GM23338 (cell line): ENCODE measurements at regions not wholly inside any gene's neighbourhood (a gene's known extent, or its start where the extent isn't known, plus 50 kb on each side); places are given as distances from the start of the nearest gene placed in this dataset.

Experiments
- ATAC-seq: fragments of 200-7000 bp; cut with Tn5 transposase; 3 replicates; pipeline ENCODE4 v1.9.1; 2020
- DNase-seq: peaks from one replicate; pipeline ENCODE4 v3.0.0-alpha.2; 2015; ENCODE audit warnings: low spot score
- H2AFZ ChIP-seq: fragments of 200-600 bp; sonication (generic); 2 replicates; pipeline ENCODE4 v1.8.0; 2016; ENCODE audit warnings: antibody characterized with exemption, mild to moderate bottlenecking, moderate library complexity
- H3F3A ChIP-seq: fragments of 200-600 bp; sonication (generic); replicated peaks from 2 replicates; pipeline ENCODE4 v1.8.0; 2017; ENCODE audit warnings: antibody characterized with exemption, mixed run types, low read depth
- H3K27ac ChIP-seq: fragments of 200-600 bp; sonication (generic); 2 replicates; pipeline ENCODE4 v1.6.1; 2016; ENCODE audit warnings: low read depth
- H3K27me3 ChIP-seq: fragments of 200-600 bp; sonication (generic); 2 replicates; pipeline ENCODE4 v1.8.0; 2016; ENCODE audit warnings: mild to moderate bottlenecking, mixed run types, moderate library complexity; ENCODE audit not compliant: insufficient read depth
- H3K36me3 ChIP-seq: fragments of 200-600 bp; sonication (generic); 2 replicates; pipeline ENCODE4 v1.8.0; 2016; ENCODE audit warnings: mild to moderate bottlenecking; ENCODE audit not compliant: insufficient read depth
- H3K4me1 ChIP-seq: fragments of 200-600 bp; sonication (generic); 2 replicates; pipeline ENCODE4 v1.8.0; 2016; ENCODE audit warnings: mild to moderate bottlenecking, moderate library complexity; ENCODE audit not compliant: insufficient read depth
- H3K4me2 ChIP-seq: fragments of 200-600 bp; sonication (generic); 2 replicates; pipeline ENCODE4 v1.7.1; 2017; ENCODE audit warnings: mixed run types
- H3K4me3 ChIP-seq: fragments of 200-600 bp; sonication (generic); 2 replicates; pipeline ENCODE4 v1.6.1; 2016; ENCODE audit warnings: mixed run types
- H3K79me2 ChIP-seq: fragments of 200-600 bp; sonication (generic); replicated peaks from 2 replicates; pipeline ENCODE4 v1.8.0; 2017; ENCODE audit warnings: mild to moderate bottlenecking; ENCODE audit not compliant: insufficient read depth
- H3K9me2 ChIP-seq: fragments of 200-600 bp; sonication (generic); 2 replicates; pipeline ENCODE4 v1.8.0; 2017; ENCODE audit not compliant: insufficient read depth
- H4K20me1 ChIP-seq: fragments of 200-600 bp; sonication (generic); replicated peaks from 2 replicates; pipeline ENCODE4 v1.8.0; 2017; ENCODE audit warnings: mild to moderate bottlenecking; ENCODE audit not compliant: insufficient read depth
- H3K27ac Mint-ChIP-seq: 2 replicates; pipeline ENCODE4 v1.8.0; 2020; ENCODE audit warnings: inconsistent platforms, mild to moderate bottlenecking, moderate library complexity, mixed read lengths
- H3K27me3 Mint-ChIP-seq: 3 replicates; pipeline ENCODE4 v1.8.0; 2022; ENCODE audit warnings: low read depth, mild to moderate bottlenecking, moderate library complexity, mixed read lengths, inconsistent platforms; ENCODE audit not compliant: insufficient read depth, poor library complexity
- H3K36me3 Mint-ChIP-seq: 3 replicates; pipeline ENCODE4 v1.8.0; 2021; ENCODE audit warnings: low read depth, mild to moderate bottlenecking, inconsistent platforms, moderate library complexity, mixed read lengths
- H3K4me1 Mint-ChIP-seq: 3 replicates; pipeline ENCODE4 v1.8.0; 2020; ENCODE audit warnings: mild to moderate bottlenecking, inconsistent platforms, mixed read lengths
- H3K4me3 Mint-ChIP-seq: 3 replicates; pipeline ENCODE4 v1.8.0; 2021; ENCODE audit warnings: moderate library complexity, mild to moderate bottlenecking, inconsistent platforms, mixed read lengths
- H3K9me3 Mint-ChIP-seq: 3 replicates; pipeline ENCODE4 v1.8.0; 2020; ENCODE audit warnings: moderate library complexity, mild to moderate bottlenecking, inconsistent platforms, mixed read lengths
- CREB1 ChIP-seq: fragments of 250-450 bp; sonication (Bioruptor Pico); IDR thresholded peaks from 2 replicates; pipeline ENCODE4 v1.5.0; 2020; ENCODE audit warnings: low read depth, mild to moderate bottlenecking, moderate library complexity
- CTCF ChIP-seq, 2 experiments: fragments of 200-600 bp in 1 of 2; sonication (generic) in 1 of 2; conservative IDR thresholded peaks; 2 replicates each; pipeline versions ENCODE4 v1.5.1 to v1.6.1; 2016 to 2017; ENCODE audit warnings: antibody characterized with exemption in 2 of 2, low read depth in 2 of 2, mild to moderate bottlenecking in 2 of 2, moderate library complexity in 1 of 2
- EZH2 ChIP-seq: fragments of 200-600 bp; sonication (generic); IDR thresholded peaks from one replicate; pipeline ENCODE4 v1.8.0; 2017; ENCODE audit warnings: antibody characterized with exemption, mild to moderate bottlenecking, low read depth; ENCODE audit not compliant: unreplicated experiment
- EZH2phosphoT487 ChIP-seq: fragments of 200-600 bp; sonication (generic); IDR thresholded peaks from one replicate; pipeline ENCODE4 v1.8.1; 2018; ENCODE audit warnings: antibody characterized with exemption; ENCODE audit not compliant: unreplicated experiment
- NANOG ChIP-seq: IDR thresholded peaks from 2 replicates; pipeline ENCODE4 v1.6.1; 2016; ENCODE audit warnings: antibody characterized with exemption, borderline replicate concordance
- POLR2AphosphoS5 ChIP-seq: IDR thresholded peaks from 2 replicates; pipeline ENCODE4 v1.6.1; 2016; ENCODE audit warnings: antibody characterized with exemption, low read depth
- REST ChIP-seq: IDR thresholded peaks from one replicate; pipeline ENCODE4 v1.6.1; 2018; ENCODE audit warnings: antibody characterized with exemption; ENCODE audit not compliant: unreplicated experiment
- ZNF114 ChIP-seq: fragments of 250-450 bp; sonication (Bioruptor Pico); IDR thresholded peaks from 2 replicates; pipeline ENCODE4 v1.5.0; 2020; ENCODE audit warnings: mild to moderate bottlenecking, moderate library complexity
- ZNF331 ChIP-seq: fragments of 250-450 bp; sonication (Bioruptor Pico); IDR thresholded peaks from 2 replicates; pipeline ENCODE4 v1.5.0; 2020; ENCODE audit warnings: low read depth, mild to moderate bottlenecking, moderate library complexity
- ZNF462 ChIP-seq: fragments of 250-450 bp; sonication (Bioruptor Pico); IDR thresholded peaks from 2 replicates; pipeline ENCODE4 v1.5.0; 2020; ENCODE audit warnings: mild to moderate bottlenecking, moderate library complexity

- TF ChIP-seq ZNF462 (CRISPR knock-in tag) (no peak), CREB1 (CRISPR knock-in tag) (no peak), EZH2 (no peak), EZH2phosphoT487 (no peak)
Measured at GRCh38 chr1:215375381-215375780, 191.7 kb upstream of the KCTD3 start (continued).

GRCh38 chr1:215376544-215377264 lies 190.4 kb upstream of the KCTD3 start:
- H3K27ac Mint-ChIP-seq, result no peak overlapping the region
- H3K27me3 Mint-ChIP-seq, result no peaks in the 10 kb centered on the region
- H3K27me3 ChIP-seq, result no peaks in the 10 kb centered on the region
- no peak for TF ChIP-seq ZNF331
- no peak for TF ChIP-seq CREB1 (CRISPR knock-in tag)
- TF ChIP-seq EZH2, result no peak
- no peak for TF ChIP-seq REST
- no peak for TF ChIP-seq EZH2phosphoT487
- TF ChIP-seq POLR2AphosphoS5, result no peak
- TF ChIP-seq NANOG, result no peak
- TF ChIP-seq CTCF (conservative IDR thresholded peaks at IDR 0.05; ENCODE audit: low read depth in 2 of 2), result no peak
- no peak for TF ChIP-seq ZNF114

More at GRCh38 chr1:215376544-215377264, 190.4 kb upstream of the KCTD3 start:
- no peak overlapping the region for H3K4me2 ChIP-seq
- H3K4me1 Mint-ChIP-seq, result no peaks in the 10 kb centered on the region
- H3K36me3 ChIP-seq, result no peaks in the 10 kb centered on the region
- no peak overlapping the region for H3K4me3 ChIP-seq
- H4K20me1 ChIP-seq, result no peaks in the 10 kb centered on the region
- ATAC-seq (no peak), DNase-seq (no peak)
- no peak overlapping the region for H3K4me3 Mint-ChIP-seq
- H3K9me2 ChIP-seq, result no peaks in the 10 kb centered on the region
- H3K9me3 Mint-ChIP-seq, result no peaks in the 10 kb centered on the region; the same call in 2 of the 3 replicates
- H3K79me2 ChIP-seq, result no peaks in the 10 kb centered on the region
- no peaks in the 10 kb centered on the region for H3F3A ChIP-seq
- H3K27ac ChIP-seq, result no peak overlapping the region
- H2AFZ ChIP-seq, result no peak overlapping the region
- H3K4me1 ChIP-seq, result no peaks in the 10 kb centered on the region
- no peaks in the 10 kb centered on the region for H3K36me3 Mint-ChIP-seq
